Spleen (tissue), 7 donors: ENCODE measurements at regions not wholly inside any gene's neighbourhood (a gene's known extent, or its start where the extent isn't known, plus 50 kb on each side); places are given as distances from the start of the nearest gene placed in this dataset.
"Not testable (repeated sequence)": the region's sequence is repeated elsewhere in the genome, so short reads cannot be mapped to it uniquely, and the experiment has no call there.

Experiments
- CTCF ChIP-seq, 11 experiments: fragments of 200-600 bp in 7 of 11; fragments of 450-650 bp in 4 of 11; sonication (generic) in 4 of 11; IDR thresholded peaks in 8 of 11; conservative IDR thresholded peaks in 3 of 11; 1 replicate in 7 of 11; 2 replicates in 4 of 11; pipeline versions ENCODE4 v1.4.0 to v1.8.0; 2016 to 2021; ENCODE audit warnings: antibody characterized with exemption in 11 of 11, inconsistent platforms in 4 of 11, mild to moderate bottlenecking in 1 of 11
- POLR2AphosphoS5 ChIP-seq, 3 donors: sonication (generic); formaldehyde crosslinking; IDR thresholded peaks; one replicate each; pipeline ENCODE4 v1.5.1; 2017; ENCODE audit warnings: antibody characterized with exemption in 3 of 3
- donor health status: DM: no; HTN: no; CAD: no; lungs with moderate emphysema.
- donor health status: DM: no; HTN: no; CAD: no.
- donor health status: DM: no; HTN: no; CAD: no.

GRCh38 chr1:192911896-192912656, 103.2 kb downstream of the RGS2 start:
- not testable (repeated sequence) for TF ChIP-seq CTCF (IDR thresholded peaks at IDR 0.05 in 8 of 11, conservative IDR thresholded peaks at IDR 0.05 in 3 of 11); POLR2AphosphoS5 (IDR thresholded peaks at IDR 0.05)
